ENCODE measurements at regions not wholly inside any gene's neighbourhood (a gene's known extent, or its start where the extent isn't known, plus 50 kb on each side); places are given as distances from the start of the nearest gene placed in this dataset.

- TF ChIP-seq CTCF (IDR thresholded peaks at IDR 0.05; ENCODE audit: borderline replicate concordance, extremely low read depth, low read length, poor library complexity, severe bottlenecking): no peak
- no peak for TF ChIP-seq EZH2 (IDR thresholded peaks at IDR 0.05; ENCODE audit: borderline replicate concordance, low read depth, low read length, severe bottlenecking)
Measured at GRCh38 chr9:85157772-85158171, 488.2 kb downstream of the NTRK2 start.

Data from DND-41 (cell line).